G401 (cell line): ENCODE measurements at regions not wholly inside any gene's neighbourhood (a gene's known extent, or its start where the extent isn't known, plus 50 kb on each side); places are given as distances from the start of the nearest gene placed in this dataset.

Source experiments
- DNase-seq: peaks from one replicate; pipeline ENCODE4 v3.0.0-alpha.2; 2015; ENCODE audit warnings: low spot score
- in situ Hi-C: cut with HindIII; loops from 2 replicates; pipeline ENCODE4 v1.10.0; 2016; ENCODE audit warnings: low sequenced_read_pairs, mixed read lengths

GRCh38 chr2:105654474-105655004 is 90.2 kb upstream of the NCK2 start:
- in situ Hi-C loops, result no loop called here
- no peak for DNase-seq

- DNase-seq, result no peak
- in situ Hi-C loops, result no loop called here
Observed at GRCh38 chr2:105653302-105653701, 91.4 kb upstream of the NCK2 start.

GRCh38 chr2:105652014-105652796 is 92.5 kb upstream of the NCK2 start:
- in situ Hi-C loops, result no loop called here
- DNase-seq, result no peak

GRCh38 chr2:105649534-105649933 is 95.2 kb upstream of the NCK2 start:
- no peak for DNase-seq
- in situ Hi-C loops, result no loop called here

- in situ Hi-C loops, result no loop called here
- no peak for DNase-seq
Observed at GRCh38 chr2:105647731-105648130, 97.0 kb upstream of the NCK2 start.

- in situ Hi-C loops, result no loop called here
- DNase-seq, result no peak
Observed at GRCh38 chr2:105646774-105647076, 98.0 kb upstream of the NCK2 start.

- in situ Hi-C loops, result no loop called here
- no peak for DNase-seq
Observed at GRCh38 chr2:105645938-105646773, 98.6 kb upstream of the NCK2 start.

GRCh38 chr2:105645031-105645937 is 99.4 kb upstream of the NCK2 start:
- DNase-seq, result no peak
- in situ Hi-C loops, result no loop called here

GRCh38 chr2:105644174-105644980 is 100.3 kb upstream of the NCK2 start:
- in situ Hi-C loops, result no loop called here
- DNase-seq, result no peak

- in situ Hi-C loops, result no loop called here
- DNase-seq, result no peak
Observed at GRCh38 chr2:105643405-105644173, 101.1 kb upstream of the NCK2 start.

- DNase-seq, result peak; percentile 92
- in situ Hi-C loops, result no loop called here
Observed at GRCh38 chr2:105641389-105641811, 103.3 kb upstream of the NCK2 start.

- in situ Hi-C loops, result no loop called here
- DNase-seq, result no peak
Observed at GRCh38 chr2:105640246-105640645, 104.5 kb upstream of the NCK2 start.

GRCh38 chr2:105636109-105636740 is 108.5 kb upstream of the NCK2 start:
- in situ Hi-C loops, result no loop called here

GRCh38 chr2:105635564-105635963 is 109.1 kb upstream of the NCK2 start:
- in situ Hi-C loops, result no loop called here
- DNase-seq, result peak; percentile 94

More at GRCh38 chr2:105636109-105636740, 108.5 kb upstream of the NCK2 start:
- DNase-seq, result no peak

GRCh38 chr2:105634198-105634597 is 110.5 kb upstream of the NCK2 start:
- in situ Hi-C loops, result no loop called here
- DNase-seq, result no peak

GRCh38 chr2:105631922-105632321 is 112.8 kb upstream of the NCK2 start:
- in situ Hi-C loops, result no loop called here
- no peak for DNase-seq

GRCh38 chr2:105631011-105631410 is 113.7 kb upstream of the NCK2 start:
- in situ Hi-C loops, result no loop called here
- DNase-seq, result no peak
